ENCODE measurements at regions not wholly inside any gene's neighbourhood (a gene's known extent, or its start where the extent isn't known, plus 50 kb on each side); places are given as distances from the start of the nearest gene placed in this dataset.

DNA sequence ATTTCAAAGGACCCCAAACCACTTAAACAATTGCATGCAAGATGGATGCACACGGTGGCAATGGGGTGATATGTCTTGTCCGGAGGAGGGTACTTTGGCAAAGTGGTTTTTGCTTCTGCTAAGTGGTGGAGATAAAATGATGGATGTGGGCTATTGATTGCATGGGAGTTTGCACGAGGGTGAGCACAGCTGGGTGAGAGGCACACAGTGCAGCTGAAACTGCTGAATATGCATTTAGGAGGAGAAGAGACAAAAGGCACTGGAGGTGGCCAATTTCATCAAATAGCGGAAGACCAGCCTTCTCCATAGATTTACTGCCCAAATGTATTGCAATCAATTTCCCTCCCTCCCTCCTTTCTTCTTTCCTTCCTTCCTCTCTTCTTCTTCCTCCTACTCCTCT lies 414.4 kb upstream of the EEF2KMT start:
- H3K4me3 ChIP-seq (ENCODE audit: low read depth, low read length): no peak overlapping the region
- TF ChIP-seq, protein P1, sequence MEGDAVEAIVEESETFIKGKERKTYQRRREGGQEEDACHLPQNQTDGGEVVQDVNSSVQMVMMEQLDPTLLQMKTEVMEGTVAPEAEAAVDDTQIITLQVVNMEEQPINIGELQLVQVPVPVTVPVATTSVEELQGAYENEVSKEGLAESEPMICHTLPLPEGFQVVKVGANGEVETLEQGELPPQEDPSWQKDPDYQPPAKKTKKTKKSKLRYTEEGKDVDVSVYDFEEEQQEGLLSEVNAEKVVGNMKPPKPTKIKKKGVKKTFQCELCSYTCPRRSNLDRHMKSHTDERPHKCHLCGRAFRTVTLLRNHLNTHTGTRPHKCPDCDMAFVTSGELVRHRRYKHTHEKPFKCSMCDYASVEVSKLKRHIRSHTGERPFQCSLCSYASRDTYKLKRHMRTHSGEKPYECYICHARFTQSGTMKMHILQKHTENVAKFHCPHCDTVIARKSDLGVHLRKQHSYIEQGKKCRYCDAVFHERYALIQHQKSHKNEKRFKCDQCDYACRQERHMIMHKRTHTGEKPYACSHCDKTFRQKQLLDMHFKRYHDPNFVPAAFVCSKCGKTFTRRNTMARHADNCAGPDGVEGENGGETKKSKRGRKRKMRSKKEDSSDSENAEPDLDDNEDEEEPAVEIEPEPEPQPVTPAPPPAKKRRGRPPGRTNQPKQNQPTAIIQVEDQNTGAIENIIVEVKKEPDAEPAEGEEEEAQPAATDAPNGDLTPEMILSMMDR (conservative IDR thresholded peaks at IDR 0.05; ENCODE audit: low read depth, low read length): no peak
- DNase-seq (ENCODE audit: low read depth): no peak

DNA sequence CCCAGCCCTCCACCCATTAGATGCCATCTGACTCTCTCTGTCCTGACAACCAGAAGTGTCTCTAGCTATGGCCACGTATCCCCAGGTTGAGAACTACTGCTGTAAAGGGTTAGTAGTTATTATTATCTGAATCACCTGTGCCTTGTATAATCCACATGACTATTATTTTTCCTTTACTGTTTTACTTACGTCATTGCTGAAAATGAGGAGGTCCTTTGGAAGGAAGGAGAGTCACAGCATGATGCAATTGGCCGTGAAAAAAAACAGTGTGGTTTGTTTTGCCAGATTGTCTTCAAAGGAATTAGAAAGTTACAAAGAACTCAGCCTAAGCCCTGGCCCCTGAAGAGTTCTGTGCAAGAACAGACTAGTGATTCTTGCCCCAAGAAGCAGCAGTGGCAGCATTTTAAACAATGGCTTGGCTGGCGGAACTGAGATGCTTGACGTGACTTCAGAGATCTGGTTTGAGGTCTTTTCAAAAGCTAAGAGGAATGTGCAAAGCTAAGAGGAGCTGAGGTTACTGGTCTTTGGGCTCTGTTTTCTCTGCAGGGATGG lies 413.3 kb upstream of the EEF2KMT start:
- H3K4me3 ChIP-seq (ENCODE audit: low read depth, low read length): no peak overlapping the region
- DNase-seq (ENCODE audit: low read depth): no peak
- TF ChIP-seq, protein P1 (conservative IDR thresholded peaks at IDR 0.05; ENCODE audit: low read depth, low read length): no peak

DNA sequence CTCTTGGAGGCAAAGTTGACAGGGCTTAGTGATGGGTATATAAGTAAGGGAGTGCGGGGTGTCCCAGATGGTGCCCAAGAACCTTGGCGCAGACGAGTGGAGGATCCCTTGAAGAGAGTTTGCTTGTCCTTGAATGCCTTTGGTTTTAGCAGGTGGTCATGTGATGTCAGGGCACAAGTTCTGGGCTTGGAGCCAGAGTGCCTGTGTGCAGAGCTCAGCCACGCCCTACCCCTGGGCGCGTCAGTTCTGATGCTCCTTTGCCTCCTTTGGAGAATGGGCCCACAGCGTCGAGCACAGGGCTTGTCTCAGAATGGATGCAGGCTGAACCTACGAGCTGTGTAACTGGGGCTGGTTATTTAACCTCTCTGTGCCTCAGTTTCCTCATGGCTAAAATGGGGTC lies 412.2 kb upstream of the EEF2KMT start:
- DNase-seq (ENCODE audit: low read depth): no peak
- H3K4me3 ChIP-seq (ENCODE audit: low read depth, low read length): no peak overlapping the region
- TF ChIP-seq, protein P1 (conservative IDR thresholded peaks at IDR 0.05; ENCODE audit: low read depth, low read length): no peak

DNA sequence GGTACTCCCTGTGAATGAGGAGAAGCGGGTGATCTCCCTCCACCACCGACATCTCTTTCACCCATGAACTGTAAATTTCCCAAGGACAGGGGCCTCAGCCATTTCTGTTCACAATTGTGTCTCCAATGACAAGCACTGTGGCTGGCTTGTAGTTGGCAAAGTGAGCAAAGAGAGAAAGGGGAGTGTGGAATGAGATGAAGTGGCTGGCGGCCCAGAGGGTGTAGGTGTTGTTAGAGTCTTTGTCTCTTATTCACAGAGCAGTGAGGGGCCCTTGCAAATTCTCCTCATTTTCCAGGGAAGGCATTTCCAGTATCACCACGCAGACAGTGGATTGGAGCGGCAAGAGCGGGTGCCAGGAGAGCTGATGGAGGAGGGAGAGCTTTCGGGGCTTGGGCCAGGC lies 411.7 kb upstream of the EEF2KMT start:
- H3K4me3 ChIP-seq (ENCODE audit: low read depth, low read length): no peak overlapping the region
- TF ChIP-seq, protein P1 (conservative IDR thresholded peaks at IDR 0.05; ENCODE audit: low read depth, low read length): no peak
- no peak for DNase-seq (ENCODE audit: low read depth)

DNA sequence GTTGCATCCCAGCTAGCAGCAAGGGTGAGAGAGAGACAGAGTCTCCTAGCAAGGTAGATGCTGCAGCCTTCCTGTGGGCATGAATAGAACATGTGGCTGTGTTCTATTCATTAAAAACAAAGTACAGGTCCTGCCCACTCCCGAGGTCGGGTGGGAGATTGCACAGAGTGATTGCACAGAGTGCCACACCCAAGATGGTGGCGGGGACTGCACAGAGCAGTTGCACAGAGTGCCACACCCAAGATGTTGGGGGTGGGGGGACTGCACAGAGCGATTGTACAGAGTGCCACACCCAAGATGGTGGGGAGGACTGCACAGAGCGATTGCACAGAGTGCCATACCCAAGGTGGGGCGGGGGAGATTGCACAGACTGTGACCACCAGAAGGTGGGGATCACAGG lies 410.8 kb upstream of the EEF2KMT start:
- H3K4me3 ChIP-seq (ENCODE audit: low read depth, low read length): no peak overlapping the region
- no peak for DNase-seq (ENCODE audit: low read depth)
- TF ChIP-seq, protein P1 (conservative IDR thresholded peaks at IDR 0.05; ENCODE audit: low read depth, low read length): no peak

DNA sequence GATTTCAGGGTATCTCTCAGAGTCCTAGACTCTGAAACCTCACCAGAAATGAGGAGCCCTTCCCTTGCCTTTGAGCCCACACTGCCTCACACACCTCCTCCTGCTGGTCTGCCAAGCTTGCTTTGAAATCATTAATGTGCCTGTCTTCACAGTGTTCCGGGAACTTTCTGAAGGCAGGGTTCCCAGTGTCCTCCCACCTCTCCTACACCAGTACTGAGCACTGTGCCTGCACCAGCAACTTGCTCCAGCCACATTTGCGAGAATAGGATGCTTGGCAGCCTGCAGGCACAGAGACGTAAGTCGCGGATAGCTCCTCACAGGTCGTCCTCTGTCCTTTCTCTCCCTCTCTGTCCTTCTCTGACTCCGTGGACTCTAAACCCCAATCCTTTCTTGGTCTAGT lies 408.4 kb upstream of the EEF2KMT start:
- no peak for DNase-seq (ENCODE audit: low read depth)
- H3K4me3 ChIP-seq (ENCODE audit: low read depth, low read length): no peak overlapping the region
- TF ChIP-seq, protein P1 (conservative IDR thresholded peaks at IDR 0.05; ENCODE audit: low read depth, low read length): no peak

DNA sequence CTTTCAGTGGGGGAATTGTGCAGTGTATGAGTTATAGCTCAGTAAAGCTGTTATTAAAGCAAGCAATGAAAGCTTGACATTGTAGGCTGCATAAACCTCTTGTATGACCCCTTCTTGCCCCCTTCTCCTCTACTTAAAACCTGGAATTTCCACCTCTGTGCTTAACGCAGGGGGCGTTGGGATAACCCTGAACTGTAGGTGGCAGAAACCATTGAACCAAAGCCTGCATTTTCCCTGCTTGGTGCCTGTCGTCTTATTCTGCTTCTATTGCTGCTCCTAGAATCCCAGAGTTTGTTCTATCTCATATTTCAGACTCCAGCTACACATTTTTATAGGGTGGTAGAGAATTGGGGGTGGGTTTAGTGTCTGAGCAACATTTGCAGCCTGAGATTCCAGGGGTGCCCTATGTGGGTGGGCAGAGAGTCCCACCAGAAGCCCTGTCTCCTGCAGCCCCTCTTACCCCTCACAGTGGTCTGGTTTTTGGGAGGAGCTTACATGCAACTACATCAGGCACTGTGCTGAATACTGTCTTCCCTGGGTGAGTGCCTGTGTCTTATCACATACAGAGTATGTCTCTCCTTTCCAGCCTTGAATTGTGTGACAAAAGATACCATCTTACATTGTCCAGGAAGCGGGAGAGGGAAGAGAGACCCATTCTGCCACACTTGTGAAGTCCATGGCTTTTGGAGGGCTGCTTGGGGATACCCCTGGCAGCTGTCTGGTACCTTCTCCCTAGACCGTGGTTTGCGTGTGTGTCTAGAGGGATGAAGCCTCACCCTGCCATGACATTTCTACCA lies 407.7 kb upstream of the EEF2KMT start:
- no peak overlapping the region for H3K4me3 ChIP-seq (ENCODE audit: low read depth, low read length)
- TF ChIP-seq, protein P1 (conservative IDR thresholded peaks at IDR 0.05; ENCODE audit: low read depth, low read length): no peak
- no peak for DNase-seq (ENCODE audit: low read depth)
